Neural progenitor cell (in vitro differentiated cells): ENCODE measurements at regions not wholly inside any gene's neighbourhood (a gene's known extent, or its start where the extent isn't known, plus 50 kb on each side); places are given as distances from the start of the nearest gene placed in this dataset.

ENCODE experiments used
- DNase-seq: peaks from one replicate; pipeline ENCODE4 v3.0.0-alpha.2; 2016; ENCODE audit warnings: low spot score
- H2AFZ ChIP-seq: fragments of 200-600 bp; sonication (generic); replicated peaks from 2 replicates; pipeline ENCODE4 v1.6.1; 2016; ENCODE audit warnings: antibody characterized with exemption
- H3F3A ChIP-seq: fragments of 200-600 bp; sonication (generic); 2 replicates; pipeline ENCODE4 v1.6.1; 2016; ENCODE audit warnings: antibody characterized with exemption, low read depth
- H3K27ac ChIP-seq: fragments of 200-600 bp; sonication (generic); 2 replicates; pipeline ENCODE4 v1.5.1; 2016; ENCODE audit warnings: mild to moderate bottlenecking
- H3K27me3 ChIP-seq: fragments of 200-600 bp; sonication (generic); 2 replicates; pipeline ENCODE4 v1.6.1; 2016; ENCODE audit warnings: mild to moderate bottlenecking, moderate library complexity
- H3K36me3 ChIP-seq: fragments of 200-600 bp; sonication (generic); 2 replicates; pipeline ENCODE4 v1.5.1; 2016
- H3K4me1 ChIP-seq: fragments of 200-600 bp; sonication (generic); 2 replicates; pipeline ENCODE4 v1.6.1; 2016; ENCODE audit warnings: mixed run types
- H3K4me2 ChIP-seq: fragments of 200-600 bp; sonication (generic); 2 replicates; pipeline ENCODE4 v1.6.1; 2016
- H3K4me3 ChIP-seq: fragments of 200-600 bp; sonication (generic); 2 replicates; pipeline ENCODE4 v1.5.1; 2016
- H3K79me2 ChIP-seq: fragments of 200-600 bp; sonication (generic); 2 replicates; pipeline ENCODE4 v1.6.1; 2016; ENCODE audit warnings: low read depth
- H3K9ac ChIP-seq: fragments of 200-600 bp; sonication (generic); 2 replicates; pipeline ENCODE4 v1.6.1; 2016
- H3K9me3 ChIP-seq: fragments of 200-600 bp; sonication (generic); 2 replicates; pipeline ENCODE4 v1.5.1; 2016; ENCODE audit warnings: low read depth
- H4K20me1 ChIP-seq: fragments of 200-600 bp; sonication (generic); 2 replicates; pipeline ENCODE4 v1.6.1; 2016; ENCODE audit warnings: low read depth
- H3K27ac Mint-ChIP-seq: 3 replicates; pipeline ENCODE4 v1.8.0; 2021; ENCODE audit warnings: mixed read lengths
- H3K27me3 Mint-ChIP-seq: 2 replicates; pipeline ENCODE4 v1.8.0; 2022; ENCODE audit warnings: low read depth, mild to moderate bottlenecking, inconsistent platforms, moderate library complexity, mixed read lengths; ENCODE audit not compliant: insufficient read depth
- H3K36me3 Mint-ChIP-seq: 3 replicates; pipeline ENCODE4 v1.8.0; 2021; ENCODE audit warnings: mixed read lengths
- H3K4me1 Mint-ChIP-seq: 3 replicates; pipeline ENCODE4 v1.8.0; 2021; ENCODE audit warnings: mixed read lengths
- H3K4me3 Mint-ChIP-seq: 3 replicates; pipeline ENCODE4 v1.8.0; 2021; ENCODE audit warnings: mild to moderate bottlenecking, moderate library complexity, mixed read lengths
- H3K9me3 Mint-ChIP-seq: 3 replicates; pipeline ENCODE4 v1.8.0; 2020; ENCODE audit warnings: mixed read lengths
- EZH2 ChIP-seq: fragments of 200-600 bp; sonication (generic); IDR thresholded peaks from 2 replicates; pipeline ENCODE4 v1.6.1; 2017; ENCODE audit warnings: antibody characterized with exemption, mild to moderate bottlenecking, moderate library complexity
- EZH2phosphoT487 ChIP-seq: fragments of 200-600 bp; sonication (generic); IDR thresholded peaks from 2 replicates; pipeline ENCODE4 v1.6.1; 2017; ENCODE audit warnings: antibody characterized with exemption
- TF ChIP-seq, protein P1 (sequence below): fragments of 200-600 bp; sonication (generic); IDR thresholded peaks from 2 replicates; pipeline ENCODE4 v1.5.1; 2017; ENCODE audit warnings: antibody characterized with exemption, mild to moderate bottlenecking

DNA sequence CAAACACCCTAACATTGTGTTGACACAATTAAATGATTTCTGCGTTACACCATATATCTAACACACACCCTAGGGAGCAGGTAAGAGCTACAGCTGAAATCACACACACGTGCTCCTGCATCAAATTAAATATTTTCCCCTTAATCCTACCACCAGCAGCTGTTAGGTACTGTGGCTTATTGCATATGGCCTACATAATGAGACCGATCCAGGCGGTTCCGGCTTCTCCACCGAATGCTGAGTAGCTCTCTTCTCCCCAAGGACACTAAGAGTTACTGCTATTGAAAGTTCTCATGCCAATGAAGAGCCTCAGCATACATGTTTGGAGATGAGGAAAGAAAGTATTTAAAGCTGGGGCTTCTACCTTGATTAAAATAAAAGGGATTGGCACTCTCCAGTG, 472.2 kb upstream of the STXBP6 start:
- H3K27ac ChIP-seq, result no peak overlapping the region
- no peak overlapping the region for H3K4me3 ChIP-seq
- no peaks in the 10 kb centered on the region for H3K9me3 Mint-ChIP-seq
- H3K27ac Mint-ChIP-seq, result no peak overlapping the region
- TF ChIP-seq EZH2phosphoT487 (no peak), EZH2 (no peak)
- TF ChIP-seq, protein P1, sequence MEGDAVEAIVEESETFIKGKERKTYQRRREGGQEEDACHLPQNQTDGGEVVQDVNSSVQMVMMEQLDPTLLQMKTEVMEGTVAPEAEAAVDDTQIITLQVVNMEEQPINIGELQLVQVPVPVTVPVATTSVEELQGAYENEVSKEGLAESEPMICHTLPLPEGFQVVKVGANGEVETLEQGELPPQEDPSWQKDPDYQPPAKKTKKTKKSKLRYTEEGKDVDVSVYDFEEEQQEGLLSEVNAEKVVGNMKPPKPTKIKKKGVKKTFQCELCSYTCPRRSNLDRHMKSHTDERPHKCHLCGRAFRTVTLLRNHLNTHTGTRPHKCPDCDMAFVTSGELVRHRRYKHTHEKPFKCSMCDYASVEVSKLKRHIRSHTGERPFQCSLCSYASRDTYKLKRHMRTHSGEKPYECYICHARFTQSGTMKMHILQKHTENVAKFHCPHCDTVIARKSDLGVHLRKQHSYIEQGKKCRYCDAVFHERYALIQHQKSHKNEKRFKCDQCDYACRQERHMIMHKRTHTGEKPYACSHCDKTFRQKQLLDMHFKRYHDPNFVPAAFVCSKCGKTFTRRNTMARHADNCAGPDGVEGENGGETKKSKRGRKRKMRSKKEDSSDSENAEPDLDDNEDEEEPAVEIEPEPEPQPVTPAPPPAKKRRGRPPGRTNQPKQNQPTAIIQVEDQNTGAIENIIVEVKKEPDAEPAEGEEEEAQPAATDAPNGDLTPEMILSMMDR, result no peak
- H3K4me3 Mint-ChIP-seq, result no peak overlapping the region
- no peaks in the 10 kb centered on the region for H4K20me1 ChIP-seq
- no peaks in the 10 kb centered on the region for H3K36me3 Mint-ChIP-seq
- no peak overlapping the region for H2AFZ ChIP-seq
- no peak overlapping the region for H3K9ac ChIP-seq
- H3K27me3 ChIP-seq, result no peaks in the 10 kb centered on the region
- H3K27me3 Mint-ChIP-seq, result no peaks in the 10 kb centered on the region
- no peaks in the 10 kb centered on the region for H3F3A ChIP-seq
- no peaks in the 10 kb centered on the region for H3K36me3 ChIP-seq
- no peak for DNase-seq
- peaks cover 18% of the 10 kb centered on the region for H3K4me1 ChIP-seq
- no peaks in the 10 kb centered on the region for H3K9me3 ChIP-seq
- peaks cover 3% of the 10 kb centered on the region for H3K4me1 Mint-ChIP-seq
- no peaks in the 10 kb centered on the region for H3K79me2 ChIP-seq
- H3K4me2 ChIP-seq, result no peak overlapping the region

DNA sequence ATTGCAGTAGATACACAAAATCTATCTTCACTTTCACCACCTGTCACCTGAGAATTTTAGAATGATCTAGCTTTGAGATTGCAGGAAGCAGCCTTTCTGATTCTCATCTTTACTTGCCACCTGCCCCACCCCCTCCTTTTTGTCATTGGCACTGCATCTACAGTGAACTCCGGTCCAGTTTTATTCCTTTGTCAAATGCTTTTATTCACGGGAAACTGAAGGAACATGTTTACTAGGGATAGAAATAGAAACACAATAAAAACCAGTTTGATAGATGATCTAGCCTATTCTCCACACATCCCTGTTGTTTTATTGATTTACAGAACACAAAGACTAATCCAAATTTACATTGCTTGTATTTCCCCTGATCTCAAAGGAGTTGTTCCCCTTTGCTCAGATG, 471.7 kb upstream of the STXBP6 start:
- Histone ChIP-seq H2AFZ (no peak overlapping the region), H4K20me1 (no peaks in the 10 kb centered on the region), H3F3A (no peaks in the 10 kb centered on the region), H3K27me3 (no peaks in the 10 kb centered on the region), H3K9me3 (no peaks in the 10 kb centered on the region), H3K36me3 (no peaks in the 10 kb centered on the region), H3K9ac (no peak overlapping the region), H3K4me3 (no peak overlapping the region), H3K4me2 (no peak overlapping the region), H3K4me1 (peaks cover 18% of the 10 kb centered on the region), H3K79me2 (no peaks in the 10 kb centered on the region), H3K27ac (no peak overlapping the region)
- H3K9me3 Mint-ChIP-seq, result no peaks in the 10 kb centered on the region
- no peak overlapping the region for H3K27ac Mint-ChIP-seq
- H3K27me3 Mint-ChIP-seq, result no peaks in the 10 kb centered on the region
- no peaks in the 10 kb centered on the region for H3K36me3 Mint-ChIP-seq
- no peak for DNase-seq
- peaks cover 3% of the 10 kb centered on the region for H3K4me1 Mint-ChIP-seq
- no peak for TF ChIP-seq EZH2phosphoT487
- TF ChIP-seq, protein P1, result no peak
- H3K4me3 Mint-ChIP-seq, result no peak overlapping the region

DNA sequence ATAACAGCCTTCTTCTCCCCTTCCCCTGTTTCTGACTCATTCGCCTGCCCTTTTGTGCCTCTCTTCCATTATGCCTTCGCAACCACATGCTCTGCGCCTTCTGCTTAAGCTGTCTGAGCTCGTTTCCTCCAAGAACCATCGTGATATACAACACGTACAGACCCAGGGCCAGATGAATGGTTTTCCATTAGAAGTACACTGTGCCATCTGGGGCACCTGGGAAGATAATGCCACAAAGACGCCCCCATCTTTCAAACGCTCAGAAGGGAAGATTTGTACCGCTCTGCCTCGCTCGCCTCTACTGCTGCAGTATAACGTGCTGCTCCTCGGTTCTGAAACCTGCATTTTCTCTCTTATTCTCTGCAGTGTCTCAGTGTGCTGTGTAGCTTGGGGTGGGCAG, 470.9 kb upstream of the STXBP6 start:
- no peak overlapping the region for H3K4me3 ChIP-seq
- H3K9ac ChIP-seq, result no peak overlapping the region
- Mint-ChIP-seq H3K27ac (no peak overlapping the region), H3K4me1 (peaks cover 3% of the 10 kb centered on the region), H3K36me3 (no peaks in the 10 kb centered on the region), H3K9me3 (no peaks in the 10 kb centered on the region), H3K4me3 (no peak overlapping the region), H3K27me3 (no peaks in the 10 kb centered on the region)
- H3K4me2 ChIP-seq, result no peak overlapping the region
- no peaks in the 10 kb centered on the region for H3K36me3 ChIP-seq
- no peaks in the 10 kb centered on the region for H3K27me3 ChIP-seq
- no peaks in the 10 kb centered on the region for H3K9me3 ChIP-seq
- no peak overlapping the region for H3K27ac ChIP-seq
- no peaks in the 10 kb centered on the region for H3F3A ChIP-seq
- no peak for DNase-seq
- H3K79me2 ChIP-seq, result no peaks in the 10 kb centered on the region
- H2AFZ ChIP-seq, result peak overlapping the region; percentile 50
- H3K4me1 ChIP-seq, result peaks cover 18% of the 10 kb centered on the region
- H4K20me1 ChIP-seq, result no peaks in the 10 kb centered on the region
- TF ChIP-seq, protein P1, result no peak
- TF ChIP-seq EZH2phosphoT487 (no peak), EZH2 (no peak)

DNA sequence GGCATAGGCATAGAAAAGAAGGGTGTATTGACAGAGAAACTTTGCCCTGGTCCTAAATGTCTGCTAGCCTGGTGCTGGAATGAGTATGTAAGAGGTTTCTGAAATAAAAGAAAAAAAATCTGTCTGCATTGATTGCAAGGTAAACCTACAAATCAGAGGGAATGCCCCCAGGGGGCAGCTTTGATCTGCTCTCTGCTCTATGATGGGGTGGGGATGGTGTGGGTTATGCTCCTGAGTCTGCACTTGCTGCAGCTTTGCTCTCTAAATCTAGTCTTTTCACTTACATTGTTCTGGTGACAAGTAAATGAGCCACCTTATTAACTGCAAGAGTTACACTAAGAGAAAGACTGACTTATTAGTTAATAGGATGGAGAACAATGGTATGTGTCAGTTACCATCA, 468.4 kb upstream of the STXBP6 start:
- Histone ChIP-seq H3K4me1 (peaks cover 18% of the 10 kb centered on the region), H3K9me3 (no peaks in the 10 kb centered on the region), H3K27me3 (no peaks in the 10 kb centered on the region), H2AFZ (no peak overlapping the region), H3K4me2 (no peak overlapping the region), H3K9ac (no peak overlapping the region), H3K79me2 (no peaks in the 10 kb centered on the region), H3K27ac (no peak overlapping the region), H3F3A (no peaks in the 10 kb centered on the region), H3K36me3 (no peaks in the 10 kb centered on the region), H4K20me1 (no peaks in the 10 kb centered on the region), H3K4me3 (no peak overlapping the region)
- peaks cover 2% of the 10 kb centered on the region for H3K27me3 Mint-ChIP-seq
- peak; percentile 6 for DNase-seq
- peaks cover 2% of the 10 kb centered on the region for H3K9me3 Mint-ChIP-seq
- H3K4me1 Mint-ChIP-seq, result peaks cover 3% of the 10 kb centered on the region
- no peak overlapping the region for H3K4me3 Mint-ChIP-seq
- TF ChIP-seq EZH2 (no peak), EZH2phosphoT487 (no peak)
- TF ChIP-seq, protein P1, result no peak
- H3K27ac Mint-ChIP-seq, result no peak overlapping the region
- H3K36me3 Mint-ChIP-seq, result no peaks in the 10 kb centered on the region
